GM12878 (cell line): ENCODE measurements at regions not wholly inside any gene's neighbourhood (a gene's known extent, or its start where the extent isn't known, plus 50 kb on each side); places are given as distances from the start of the nearest gene placed in this dataset.

Source experiments
- ATAC-seq: fragments of 200-7000 bp; cut with Tn5 transposase; 3 replicates; pipeline ENCODE4 v1.9.1; 2020; ENCODE audit warnings: mild to moderate bottlenecking, moderate library complexity
- BruUV-seq: library from RNA; stranded (reverse); fragments of 400-500 nt; replicated peaks from 2 replicates; lab custom pipeline; 2021; lab: Mats Ljungman, UMichigan
- CTCF ChIA-PET: fragments of 300-600 bp; sonication (Branson Sonifier 250); formaldehyde crosslinking; extraction: SDS; loops from one replicate; lab custom pipeline; 2021; ENCODE audit warnings: inconsistent platforms; lab: Yijun Ruan, JAX
- POLR2A ChIA-PET: fragments of 350-600 bp; formaldehyde crosslinking; extraction: SDS; loops from one replicate; lab custom pipeline; 2021; ENCODE audit warnings: inconsistent platforms; lab: Charles Lee
- RAD21 ChIA-PET: fragments of 300-600 bp; sonication (Branson Sonifier 250); formaldehyde crosslinking; loops from one replicate; lab custom pipeline; 2023; ENCODE audit warnings: antibody characterized with exemption; ENCODE audit not compliant: unreplicated experiment; lab: Charles Lee
- SMC1A ChIA-PET: fragments of 300-600 bp; sonication (Branson Sonifier 250); formaldehyde crosslinking; loops from one replicate; lab custom pipeline; 2023; ENCODE audit not compliant: unreplicated experiment, uncharacterized antibody; lab: Charles Lee
- DNase-seq: peaks from one replicate; pipeline ENCODE4 v3.0.0-alpha.2; 2011; ENCODE audit warnings: low read depth, low spot score
- FAIRE-seq: peaks from 3 replicates; lab custom pipeline; 2011; peaks lifted over from hg19 to GRCh38; lab: Jason Lieb, UNC
- H2AFZ ChIP-seq: 2 replicates; pipeline ENCODE4 v1.6.0; 2011; ENCODE audit warnings: low read depth, low read length, control low read depth; ENCODE audit not compliant: control insufficient read depth
- H3K27ac ChIP-seq: 2 replicates; pipeline ENCODE4 v1.5.1; 2011; ENCODE audit warnings: control low read depth; ENCODE audit not compliant: control insufficient read depth, insufficient read depth
- H3K27me3 ChIP-seq, 2 experiments: replicated peaks in 1 of 2; 2 replicates each; pipeline versions ENCODE4 v1.6.0 to v1.6.1; 2011; ENCODE audit warnings: low read length in 1 of 2; ENCODE audit not compliant: control insufficient read depth in 2 of 2, insufficient read depth in 2 of 2
- H3K36me3 ChIP-seq, 2 experiments: 2 replicates each; pipeline ENCODE4 v1.5.1; 2011; ENCODE audit warnings: low read length in 1 of 2; ENCODE audit not compliant: control insufficient read depth in 2 of 2, insufficient read depth in 2 of 2
- H3K4me1 ChIP-seq: 2 replicates; pipeline ENCODE4 v1.6.1; 2011; ENCODE audit warnings: mild to moderate bottlenecking, low read length, moderate library complexity, mixed read lengths; ENCODE audit not compliant: control insufficient read depth, insufficient read depth
- H3K4me2 ChIP-seq: 2 replicates; pipeline ENCODE4 v1.6.0; 2011; ENCODE audit warnings: control low read depth; ENCODE audit not compliant: control insufficient read depth, insufficient read depth
- H3K4me3 ChIP-seq: fragments of 200-600 bp; sonication (generic); 2 replicates; pipeline ENCODE4 v1.5.1; 2016
- H3K79me2 ChIP-seq: 2 replicates; pipeline ENCODE4 v1.6.0; 2011; ENCODE audit warnings: low read length; ENCODE audit not compliant: control insufficient read depth, insufficient read depth
- H3K9ac ChIP-seq: 2 replicates; pipeline ENCODE4 v1.8.0; 2011; ENCODE audit warnings: low read length, control low read depth, mixed read lengths; ENCODE audit not compliant: control insufficient read depth, insufficient read depth
- H3K9me3 ChIP-seq: replicated peaks from 3 replicates; pipeline ENCODE4 v1.5.1; 2011; ENCODE audit warnings: mild to moderate bottlenecking, low read length; ENCODE audit not compliant: control insufficient read depth, insufficient read depth
- H4K20me1 ChIP-seq: 2 replicates; pipeline ENCODE4 v1.6.0; 2011; ENCODE audit not compliant: control insufficient read depth, insufficient read depth
- BHLHE40 ChIP-seq, 2 experiments: fragments of 450-650 bp in 1 of 2; IDR thresholded peaks; 2 replicates each; pipeline ENCODE4 v1.6.1; 2011 to 2017; ENCODE audit warnings: low read depth in 2 of 2, borderline replicate concordance in 1 of 2, improper control_type of control experiment in 1 of 2, low read length in 1 of 2, mild to moderate bottlenecking in 1 of 2
- CEBPB ChIP-seq, 2 experiments: fragments of 150-350 bp in 1 of 2; IDR thresholded peaks; 2 replicates each; pipeline ENCODE4 v1.6.1; 2012 to 2014; ENCODE audit warnings: low read depth in 2 of 2, low read length in 2 of 2, borderline replicate concordance in 1 of 2, inconsistent platforms in 1 of 2
- CREM ChIP-seq: IDR thresholded peaks from 2 replicates; pipeline ENCODE4 v1.6.1; 2014; ENCODE audit warnings: antibody characterized with exemption, low read depth
- EGR1 ChIP-seq, 2 experiments: IDR thresholded peaks; 1 replicate in 1 of 2; 2 replicates in 1 of 2; pipeline ENCODE4 v1.6.1; 2011 to 2012; ENCODE audit warnings: low read depth in 2 of 2, low read length in 2 of 2, borderline replicate concordance in 1 of 2, mild to moderate bottlenecking in 1 of 2, moderate library complexity in 1 of 2
- FOXK2 ChIP-seq: fragments of 450-650 bp; IDR thresholded peaks from 2 replicates; pipeline ENCODE4 v1.6.1; 2017; ENCODE audit warnings: mild to moderate bottlenecking, moderate library complexity
- HDAC2 ChIP-seq: fragments of 200-600 bp; sonication (generic); IDR thresholded peaks from 2 replicates; pipeline ENCODE4 v1.6.1; 2017
- HDAC6 ChIP-seq: fragments of 200-600 bp; sonication (generic); IDR thresholded peaks from one replicate; pipeline ENCODE4 v1.8.0; 2017; ENCODE audit warnings: antibody characterized with exemption; ENCODE audit not compliant: unreplicated experiment
- IRF4 ChIP-seq: IDR thresholded peaks from 2 replicates; pipeline ENCODE4 v1.6.1; 2011; ENCODE audit warnings: low read depth, low read length
- JUND ChIP-seq: IDR thresholded peaks from 2 replicates; pipeline ENCODE4 v1.6.1; 2012; ENCODE audit warnings: low read depth, mild to moderate bottlenecking, low read length, improper control_type of control experiment, moderate library complexity
- NKRF ChIP-seq: fragments of 450-650 bp; conservative IDR thresholded peaks from 2 replicates; pipeline ENCODE4 v1.6.1; 2017; ENCODE audit warnings: mild to moderate bottlenecking, moderate library complexity
- NR2C2 ChIP-seq: IDR thresholded peaks from 2 replicates; pipeline ENCODE4 v1.6.1; 2011; ENCODE audit warnings: borderline replicate concordance, low read depth; ENCODE audit not compliant: control insufficient read depth, insufficient read length
- SMAD1 ChIP-seq: fragments of 450-650 bp; IDR thresholded peaks from 2 replicates; pipeline ENCODE4 v1.6.1; 2018; ENCODE audit warnings: mild to moderate bottlenecking, low read depth; ENCODE audit not compliant: partially characterized antibody
- SMC3 ChIP-seq: IDR thresholded peaks from 2 replicates; pipeline ENCODE4 v1.6.1; 2011; ENCODE audit warnings: low read length, improper control_type of control experiment, borderline replicate concordance
- SREBF1 ChIP-seq: IDR thresholded peaks from 2 replicates; pipeline ENCODE4 v1.6.1; 2012; ENCODE audit warnings: mild to moderate bottlenecking, low read length
- TCF3 ChIP-seq: IDR thresholded peaks from 2 replicates; pipeline ENCODE4 v1.6.1; 2012; ENCODE audit warnings: low read depth, mild to moderate bottlenecking, low read length, borderline replicate concordance; ENCODE audit not compliant: insufficient read depth
- ZNF24 ChIP-seq: fragments of 450-650 bp; IDR thresholded peaks from 2 replicates; pipeline ENCODE4 v1.6.1; 2017; ENCODE audit warnings: antibody characterized with exemption, mild to moderate bottlenecking
- ZSCAN29 ChIP-seq: fragments of 450-650 bp; IDR thresholded peaks from 2 replicates; pipeline ENCODE4 v1.6.1; 2017; ENCODE audit warnings: mild to moderate bottlenecking, moderate library complexity
- WGBS: methylation state at CpG from one replicate; pipeline ENCODE4 v1.1.6; 2016; ENCODE audit warnings: low lambda C conversion rate; ENCODE audit not compliant: insufficient replicate concordance, insufficient coverage; ENCODE audit errors: missing lambda C conversion rate; 5-methylcytosine and 5-hydroxymethylcytosine counted together
- in situ Hi-C: fragments of 300-500 bp; cut with MboI; formaldehyde crosslinking; loops from 9 replicates; pipeline ENCODE4 v1.14.3; 2018; ENCODE audit warnings: mixed read lengths
- intact Hi-C: fragments of 100-400 bp; cut with micrococcal nuclease; formaldehyde crosslinking; loops from one replicate; pipeline ENCODE4 v1.14.2; 2022; ENCODE audit not compliant: unreplicated experiment
- TF ChIP-seq, protein P1 (sequence below): IDR thresholded peaks from 2 replicates; pipeline ENCODE4 v1.6.1; 2012; ENCODE audit warnings: low read depth, low read length, improper control_type of control experiment

GRCh38 chr3:96450699-96451098 lies 363.7 kb upstream of the EPHA6 start:
- H3K27me3 ChIP-seq: no peaks in the 10 kb centered on the region
- no peak overlapping the region for H3K4me3 ChIP-seq
- RAD21 ChIA-PET: no interaction called here
- H3K4me1 ChIP-seq: no peaks in the 10 kb centered on the region
- no peak overlapping the region for H3K4me2 ChIP-seq
- no peaks in the 10 kb centered on the region for H3K36me3 ChIP-seq
- H4K20me1 ChIP-seq: no peaks in the 10 kb centered on the region
- H3K9me3 ChIP-seq: no peaks in the 10 kb centered on the region
- ATAC-seq: no peak
- SMC1A ChIA-PET: no interaction called here
- intact Hi-C loops (no loop called here), in situ Hi-C loops (no loop called here)
- POLR2A ChIA-PET: no interaction called here
- H3K27ac ChIP-seq: no peak overlapping the region
- no peaks in the 10 kb centered on the region for H3K79me2 ChIP-seq
- no peak for TF ChIP-seq CEBPB (IDR thresholded peaks at IDR 0.05; ENCODE audit: borderline replicate concordance in 1 of 2, low read depth in 2 of 2, low read length in 2 of 2)
- no peak for TF ChIP-seq FOXK2
- TF ChIP-seq SMC3: no peak
- TF ChIP-seq ZSCAN29: no peak
- TF ChIP-seq NKRF: no peak
- TF ChIP-seq IRF4: no peak
- H2AFZ ChIP-seq: no peak overlapping the region
- FAIRE-seq: no peak
- BruUV-seq: no TSS peak
- no peak overlapping the region for H3K9ac ChIP-seq
- WGBS: 11% methylated on average over 2 of the region's 2 CpGs
- DNase-seq: no peak
- CTCF ChIA-PET: no interaction called here

DNA sequence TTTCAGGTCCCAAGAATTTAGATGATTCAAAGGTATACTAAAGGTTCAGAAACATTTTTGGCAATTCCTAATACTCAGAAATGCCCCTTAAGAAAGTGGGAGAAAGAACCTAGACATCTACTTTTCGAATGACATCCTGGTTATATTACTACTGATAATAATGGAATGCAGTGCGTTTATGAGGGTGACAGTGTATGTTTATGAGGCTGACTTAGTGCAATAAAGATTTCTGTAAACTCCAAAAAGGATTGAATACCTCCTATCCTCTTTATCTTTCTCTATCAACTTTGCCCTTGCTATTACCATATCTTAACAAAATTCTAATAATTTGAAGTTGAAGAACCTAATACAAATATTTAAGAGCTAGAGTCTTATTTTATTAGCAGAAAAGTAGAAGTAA lies 348.9 kb upstream of the EPHA6 start:
- H3K27ac ChIP-seq: no peak overlapping the region
- no peaks in the 10 kb centered on the region for H3K36me3 ChIP-seq
- TF ChIP-seq HDAC2 (no peak), NR2C2 (no peak), TCF3 (no peak), JUND (no peak), HDAC6 (no peak), SREBF1 (no peak), CREM (no peak), BHLHE40 (IDR thresholded peaks at IDR 0.05; ENCODE audit: borderline replicate concordance in 1 of 2, low read depth in 2 of 2, low read length in 1 of 2) (no peak), SMAD1 (no peak), EGR1 (IDR thresholded peaks at IDR 0.05; ENCODE audit: borderline replicate concordance in 1 of 2, low read depth in 2 of 2, low read length in 2 of 2) (no peak), ZNF24 (no peak)
- TF ChIP-seq, protein P1, sequence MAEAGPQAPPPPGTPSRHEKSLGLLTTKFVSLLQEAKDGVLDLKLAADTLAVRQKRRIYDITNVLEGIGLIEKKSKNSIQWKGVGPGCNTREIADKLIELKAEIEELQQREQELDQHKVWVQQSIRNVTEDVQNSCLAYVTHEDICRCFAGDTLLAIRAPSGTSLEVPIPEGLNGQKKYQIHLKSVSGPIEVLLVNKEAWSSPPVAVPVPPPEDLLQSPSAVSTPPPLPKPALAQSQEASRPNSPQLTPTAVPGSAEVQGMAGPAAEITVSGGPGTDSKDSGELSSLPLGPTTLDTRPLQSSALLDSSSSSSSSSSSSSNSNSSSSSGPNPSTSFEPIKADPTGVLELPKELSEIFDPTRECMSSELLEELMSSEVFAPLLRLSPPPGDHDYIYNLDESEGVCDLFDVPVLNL: no peak
- no TSS peak for BruUV-seq
- intact Hi-C loops (no loop called here), in situ Hi-C loops (no loop called here)
- no peaks in the 10 kb centered on the region for H3K79me2 ChIP-seq
- ChIA-PET RAD21 (no interaction called here), POLR2A (no interaction called here), SMC1A (no interaction called here), CTCF (no interaction called here)
- FAIRE-seq (no peak), DNase-seq (no peak), ATAC-seq (no peak)
- no peak overlapping the region for H3K4me3 ChIP-seq
- 4% methylated on average over 2 of the region's 2 CpGs for WGBS
- no peaks in the 10 kb centered on the region for H3K4me1 ChIP-seq
- H3K9me3 ChIP-seq: no peaks in the 10 kb centered on the region
- no peak overlapping the region for H3K9ac ChIP-seq
- no peak overlapping the region for H3K4me2 ChIP-seq
- H3K27me3 ChIP-seq: no peaks in the 10 kb centered on the region
- no peaks in the 10 kb centered on the region for H4K20me1 ChIP-seq
- H2AFZ ChIP-seq: no peak overlapping the region
